ENCODE measurements at regions not wholly inside any gene's neighbourhood (a gene's known extent, or its start where the extent isn't known, plus 50 kb on each side); places are given as distances from the start of the nearest gene placed in this dataset.

DNA sequence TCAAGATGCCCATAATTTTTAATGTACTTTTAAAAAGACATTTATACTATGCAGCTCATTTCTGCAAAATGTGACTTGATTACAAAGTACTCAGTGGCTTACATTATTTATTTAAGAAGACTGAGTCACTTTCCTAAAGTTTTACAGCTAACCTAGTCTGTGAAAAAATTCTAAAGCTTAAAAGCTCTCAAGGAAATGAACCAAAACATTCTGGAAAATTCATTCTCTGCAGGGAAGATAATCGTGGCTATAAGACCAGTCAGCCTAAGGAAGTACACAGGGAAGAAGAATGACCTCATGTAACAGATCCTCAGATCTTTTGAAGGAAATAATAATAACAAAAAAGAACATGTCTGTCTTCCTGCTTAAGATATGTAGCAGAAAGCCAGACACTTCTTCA is 232.1 kb upstream of the STK17B start:
- no peak for DNase-seq

DNA sequence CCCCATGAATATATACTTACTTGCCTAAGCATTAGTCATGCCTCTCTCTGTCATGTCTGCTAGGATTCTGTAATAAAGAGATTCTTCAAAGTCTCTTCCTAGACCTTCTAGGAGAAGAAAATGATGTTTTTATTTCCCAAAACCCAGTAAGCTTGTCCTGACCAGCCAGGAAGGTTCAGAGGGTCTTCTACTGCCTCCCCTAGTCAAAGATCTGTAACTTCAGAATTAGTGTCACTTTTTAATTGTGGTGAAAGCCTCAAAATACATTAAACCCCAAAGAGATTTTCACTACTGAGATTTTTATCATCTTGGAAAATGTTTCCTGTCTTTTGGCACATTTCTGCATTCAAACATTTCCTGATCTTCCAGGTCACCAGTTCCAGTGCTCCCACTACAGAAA is 232.9 kb upstream of the STK17B start:
- DNase-seq, result no peak

DNA sequence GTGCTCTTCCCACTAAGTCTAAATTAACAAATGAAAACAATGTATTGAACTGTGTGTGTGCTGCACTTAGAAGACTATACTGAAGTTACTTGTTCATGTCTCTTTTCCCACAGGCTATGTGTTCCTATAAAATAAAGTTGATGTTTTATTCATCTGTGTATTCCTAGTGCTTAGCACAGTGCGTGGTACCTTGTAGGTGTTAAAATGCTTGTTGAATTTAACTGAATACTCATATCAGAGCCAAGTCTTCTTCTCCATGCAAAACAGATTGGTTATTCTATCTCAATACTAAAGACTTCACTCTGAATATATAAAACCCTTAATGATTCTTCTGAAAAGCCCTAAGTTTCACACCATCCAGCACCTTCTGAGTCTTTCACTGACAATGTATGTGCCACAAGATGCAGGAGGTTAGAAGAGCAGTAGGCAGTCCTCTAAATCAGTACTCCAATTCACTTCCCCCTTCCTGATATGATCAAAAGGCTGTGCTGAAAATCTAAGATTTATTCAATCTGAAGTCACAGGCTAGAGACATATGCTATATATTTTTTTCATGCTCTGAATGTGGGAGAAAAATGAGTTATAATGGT is 231.7 kb upstream of the CCDC150 start:
- no peak for DNase-seq

DNA sequence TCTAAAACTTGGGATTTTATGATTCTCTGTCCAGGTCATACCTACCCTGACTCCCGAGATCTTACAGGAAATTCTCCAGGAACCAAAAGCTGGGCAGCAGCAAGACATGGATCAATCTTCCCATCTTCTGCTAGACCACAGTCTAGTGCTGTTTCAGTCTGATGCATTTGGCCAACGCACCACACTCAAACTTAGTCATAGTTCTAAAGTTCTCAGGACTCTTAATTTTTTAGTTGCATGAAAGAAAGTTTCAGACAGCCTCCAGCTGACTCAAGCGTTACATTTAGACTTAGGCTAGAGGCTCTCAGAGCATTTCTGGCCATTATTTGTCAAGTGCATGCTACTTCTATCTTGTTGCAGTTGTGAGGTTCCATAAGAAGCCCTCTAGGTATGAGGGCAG is 230.1 kb upstream of the CCDC150 start:
- DNase-seq, result no peak

DNA sequence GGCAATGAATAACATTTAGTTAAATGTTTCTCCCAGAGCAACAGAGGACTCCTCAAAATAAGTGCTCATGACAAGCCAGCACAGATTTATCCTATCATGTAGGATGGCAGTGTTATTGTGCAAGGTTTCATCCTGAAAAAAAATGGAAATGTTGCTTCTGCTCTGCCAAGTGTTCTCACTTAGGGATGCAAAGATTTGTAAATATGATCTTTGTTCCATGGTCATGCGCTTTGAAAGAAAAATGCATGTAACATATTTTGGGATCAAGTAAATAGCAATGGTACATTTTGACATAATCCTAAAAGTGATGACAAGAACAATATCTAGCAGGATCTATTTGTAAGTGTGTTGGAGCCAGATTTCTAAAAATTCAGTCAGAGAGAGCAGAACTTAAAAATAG is 229.5 kb upstream of the CCDC150 start:
- no peak for DNase-seq

DNA sequence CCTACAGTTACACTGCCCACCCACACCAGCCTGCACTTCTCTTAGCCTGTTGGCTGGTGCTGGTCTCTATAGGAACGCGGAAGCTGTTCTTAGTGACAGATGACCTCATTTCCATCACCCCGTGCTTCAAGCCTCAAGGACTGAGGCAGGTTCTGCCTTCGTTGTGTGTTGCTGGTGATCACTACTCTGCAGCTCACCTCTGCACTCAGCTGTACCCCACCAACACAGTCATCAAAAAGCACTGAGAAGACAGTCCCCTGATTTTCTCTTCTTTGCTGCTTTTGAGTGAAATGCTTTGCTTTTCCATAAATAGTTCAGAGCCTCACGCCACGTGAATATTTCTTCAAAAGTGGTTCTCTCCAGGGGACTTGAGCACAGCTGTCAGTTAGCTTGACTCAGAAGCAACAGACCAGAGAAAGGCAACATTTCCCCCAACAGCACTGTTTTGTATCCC is 225.7 kb upstream of the CCDC150 start:
- DNase-seq, result no peak

DNA sequence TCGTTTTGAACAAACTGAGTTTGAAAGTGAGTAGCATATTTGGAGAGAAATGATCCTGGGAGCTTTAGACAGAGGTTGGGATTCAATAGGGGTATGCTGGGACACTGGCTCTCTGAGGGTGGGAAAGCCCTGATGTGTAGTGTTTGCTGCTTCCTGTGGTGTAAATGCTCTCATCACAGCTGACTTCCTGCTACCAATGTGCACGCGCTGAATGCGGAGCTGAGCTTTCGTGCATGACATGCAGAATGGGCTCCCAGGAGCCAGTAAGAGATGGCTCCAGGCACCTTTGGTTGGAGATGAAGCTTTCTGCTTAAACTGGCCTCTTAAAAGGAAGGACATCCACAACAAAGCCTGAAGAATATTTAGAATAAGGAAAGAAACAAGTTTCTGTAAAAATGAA is 224.1 kb upstream of the CCDC150 start:
- no peak for DNase-seq

DNA sequence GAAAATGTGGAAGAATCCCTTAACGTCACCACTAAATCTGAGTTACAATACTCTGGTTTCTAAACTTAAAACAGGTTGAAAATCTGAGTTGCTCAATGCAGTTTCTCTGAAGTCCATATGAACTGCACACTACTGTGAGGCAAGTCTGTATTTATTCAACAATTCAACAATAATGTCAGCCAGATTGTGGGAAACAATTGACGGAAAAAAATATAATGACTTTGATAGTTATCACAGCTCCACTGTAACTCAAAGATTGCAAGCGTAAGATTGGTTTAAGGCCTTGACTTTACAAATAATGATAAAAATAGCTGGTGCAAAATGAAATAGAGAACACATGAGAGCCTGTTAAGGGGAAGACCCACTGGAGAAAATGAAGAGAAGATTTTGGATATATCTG is 219.4 kb upstream of the CCDC150 start:
- DNase-seq, result no peak

DNA sequence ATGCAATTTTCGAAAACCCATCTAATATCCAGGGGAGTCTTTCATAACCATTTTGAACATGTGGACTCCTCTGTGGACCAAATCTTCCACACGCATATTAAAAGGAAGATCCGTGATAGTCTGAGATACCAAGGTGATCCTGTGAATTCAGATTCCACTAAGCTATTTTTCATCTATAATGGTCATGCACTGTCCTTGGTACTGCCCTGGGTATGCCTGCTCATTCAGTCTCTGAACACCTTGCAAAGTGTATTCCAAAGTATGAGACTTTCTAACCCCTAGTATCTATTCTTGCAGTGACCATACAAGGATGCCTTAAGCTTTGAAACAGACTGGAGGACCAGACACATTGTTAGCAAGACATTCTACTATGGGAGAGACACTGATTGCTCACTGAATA is 217.6 kb upstream of the CCDC150 start:
- DNase-seq, result no peak

DNA sequence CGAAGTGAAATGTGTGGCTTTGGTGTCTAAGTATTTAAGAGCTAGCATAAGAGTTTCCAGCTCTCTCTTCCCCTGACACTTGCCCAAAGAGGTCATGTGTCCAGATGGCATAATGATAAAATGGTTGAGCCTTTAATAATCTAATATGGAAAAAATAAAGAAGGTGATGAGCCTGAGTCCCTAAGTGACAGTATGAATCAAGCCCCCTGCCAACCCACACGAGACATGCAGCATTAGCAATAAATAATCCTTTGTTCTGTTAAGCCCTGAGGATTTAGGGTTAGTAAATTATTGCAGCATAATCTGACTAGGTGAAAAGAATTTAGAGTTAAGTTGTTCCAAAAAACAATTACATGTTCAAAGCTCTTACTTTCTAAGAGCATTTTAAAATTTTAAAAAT is 217.2 kb upstream of the CCDC150 start:
- no peak for DNase-seq

DNA sequence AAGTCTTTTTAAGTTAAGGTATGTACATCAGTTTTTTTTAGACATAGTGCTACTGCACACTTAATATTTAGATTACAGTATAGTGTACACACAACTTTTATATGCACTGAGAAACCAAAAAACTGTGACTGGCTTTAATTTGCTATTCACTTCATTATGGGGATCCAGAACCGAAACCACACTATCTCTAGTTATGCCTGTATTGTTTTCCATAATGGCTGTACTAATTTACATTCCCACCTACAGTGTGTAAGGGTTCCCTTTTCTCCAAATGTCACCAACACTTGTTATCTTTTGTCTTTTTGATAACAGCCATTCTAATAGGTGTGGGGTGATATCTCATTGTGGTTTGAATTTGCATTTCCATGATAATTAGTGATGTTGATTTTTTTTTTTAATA is 213.4 kb upstream of the CCDC150 start:
- no peak for DNase-seq

DNA sequence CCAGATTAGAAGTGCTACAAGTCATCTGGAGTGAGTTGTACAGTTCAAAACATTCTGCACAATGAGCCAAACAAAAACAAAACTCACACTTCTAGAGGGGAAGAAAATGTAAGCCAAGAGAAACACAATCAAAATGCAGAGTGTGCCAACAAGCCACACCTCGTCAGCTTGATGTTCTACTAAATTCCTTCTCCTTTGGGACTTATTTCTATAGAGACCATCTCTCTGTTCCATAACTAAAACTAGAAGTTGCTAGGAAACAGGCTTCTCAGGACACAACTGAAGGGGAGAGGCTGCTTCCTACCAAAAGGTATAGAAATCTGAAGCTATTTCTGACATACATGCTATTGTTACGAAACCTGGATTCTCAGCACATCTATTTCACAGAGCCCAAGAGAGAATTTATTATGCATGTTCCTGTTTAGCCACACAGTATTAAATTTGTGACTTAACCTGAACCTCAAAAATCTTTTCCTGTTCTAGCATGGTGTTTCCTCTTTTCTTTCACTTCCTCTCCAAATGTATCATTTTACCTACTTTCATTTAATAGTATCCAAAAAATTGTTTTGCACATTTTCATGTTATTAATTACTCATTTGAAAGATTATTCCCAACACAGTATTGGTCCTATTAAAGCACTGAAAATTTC is 211.4 kb upstream of the CCDC150 start:
- no peak for DNase-seq

DNA sequence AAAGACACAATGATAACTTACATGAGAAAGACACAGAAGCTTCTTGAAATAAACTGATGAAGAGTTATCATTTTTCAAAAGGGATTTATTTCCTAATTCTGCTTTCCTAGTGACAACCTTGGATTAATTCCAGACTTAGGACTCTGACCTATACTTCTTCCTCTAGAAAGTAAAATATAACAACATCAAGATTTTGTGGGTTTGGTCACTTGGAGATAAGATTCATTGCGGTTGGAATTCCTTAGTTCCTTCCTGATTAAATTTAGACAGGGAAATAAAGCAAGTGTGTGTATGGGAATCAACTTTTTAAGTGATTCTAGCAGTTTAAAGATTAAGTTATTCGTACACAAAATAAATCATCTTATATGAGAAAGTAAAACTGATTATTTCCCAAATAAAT is 208.4 kb upstream of the CCDC150 start:
- no peak for DNase-seq

DNA sequence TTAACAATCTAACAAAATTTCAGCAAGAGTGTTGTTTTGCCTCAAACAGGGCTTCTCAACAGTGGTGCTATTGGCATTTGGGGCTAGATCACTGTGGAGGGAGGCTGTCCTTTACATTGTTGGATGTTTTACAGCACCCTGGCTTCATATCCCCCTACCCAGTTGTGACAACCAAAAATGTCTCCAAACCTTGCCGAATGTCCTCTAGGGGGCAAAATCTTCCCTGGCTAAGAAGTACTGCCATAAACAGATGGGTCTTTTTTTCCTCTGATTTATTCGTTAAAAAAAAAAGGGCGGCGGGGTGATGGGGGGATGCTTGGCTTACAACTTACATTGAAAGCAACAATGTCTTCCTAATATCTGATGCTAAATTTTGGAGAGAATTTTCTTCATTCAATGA is 207.6 kb upstream of the CCDC150 start:
- no peak for DNase-seq

DNA sequence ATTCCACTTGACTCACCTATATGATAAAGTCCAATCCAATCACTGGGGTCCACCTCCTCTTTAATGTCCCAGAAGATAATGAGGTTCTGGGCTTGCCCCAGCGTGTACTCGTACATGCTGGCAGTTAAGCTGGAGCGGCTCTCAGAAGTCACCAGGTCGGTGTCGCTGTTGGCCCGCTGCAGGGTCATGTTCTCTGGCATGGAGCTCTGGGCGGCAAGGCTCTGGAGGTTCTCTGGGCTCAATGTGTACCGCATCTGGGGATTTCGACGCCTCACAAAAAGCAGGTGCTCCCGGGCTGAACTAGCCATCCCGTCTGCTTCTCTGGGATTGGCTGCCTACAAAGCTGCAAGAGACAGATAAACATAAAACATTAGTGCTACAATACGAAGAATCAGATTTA is 206.4 kb upstream of the CCDC150 start:
- no peak for DNase-seq

DNA sequence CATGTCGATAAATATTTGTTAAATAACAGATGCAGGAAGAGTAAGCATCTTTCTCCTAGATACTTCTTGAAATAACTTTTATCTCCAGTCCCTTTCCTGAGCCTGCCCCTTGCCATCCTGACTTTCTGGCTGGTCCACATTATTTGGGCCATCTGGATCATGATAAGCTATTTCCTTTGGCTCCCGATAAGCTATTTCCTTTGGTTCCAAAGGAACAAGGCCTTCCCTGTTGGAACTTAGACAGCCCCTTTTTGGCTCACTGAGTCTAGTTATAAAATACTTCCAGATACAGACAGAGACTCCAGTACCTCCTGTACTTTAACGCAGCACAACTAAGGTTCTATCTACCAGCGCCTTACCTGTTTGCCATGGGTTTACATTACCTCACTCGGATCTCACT is 205.3 kb upstream of the CCDC150 start:
- DNase-seq, result no peak

DNA sequence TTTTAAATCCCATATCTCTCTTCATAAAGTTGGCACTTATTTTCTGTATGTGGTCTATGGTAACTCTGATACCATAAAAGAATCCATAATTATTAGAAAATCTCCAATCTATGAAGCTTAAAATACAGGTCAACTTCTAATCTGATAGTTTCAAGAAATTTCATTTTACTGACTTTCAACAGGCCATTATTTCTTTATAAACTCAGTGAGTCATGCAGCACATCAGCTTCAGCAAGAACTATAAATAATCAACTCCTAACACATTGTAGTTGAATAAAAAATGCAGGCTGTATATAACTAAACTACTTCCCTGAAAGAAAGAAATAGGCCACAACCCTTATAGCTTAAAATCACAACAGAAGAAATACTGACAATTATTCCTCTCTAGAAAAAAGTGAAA is 204.3 kb upstream of the CCDC150 start:
- DNase-seq, result no peak

DNA sequence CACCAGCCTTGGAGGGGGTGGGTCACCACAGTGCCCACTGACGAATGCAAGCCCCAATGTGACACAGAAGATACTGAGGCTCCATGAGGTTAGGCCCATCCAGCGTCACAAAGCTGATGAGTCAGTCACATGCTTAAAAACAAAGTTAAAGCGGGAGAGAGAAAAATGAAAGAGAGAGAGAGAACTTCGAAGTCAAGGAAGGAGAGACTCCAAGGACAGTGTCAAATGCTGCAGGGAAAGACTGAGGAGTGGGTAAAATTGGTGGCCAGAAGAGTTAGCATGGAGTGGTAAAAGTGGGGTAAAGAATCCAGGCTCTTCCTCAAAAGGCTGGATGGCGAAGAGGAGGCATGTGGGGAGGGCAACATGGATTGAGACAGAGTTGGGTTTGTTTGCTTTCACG is 201.9 kb upstream of the CCDC150 start:
- no peak for DNase-seq

DNA sequence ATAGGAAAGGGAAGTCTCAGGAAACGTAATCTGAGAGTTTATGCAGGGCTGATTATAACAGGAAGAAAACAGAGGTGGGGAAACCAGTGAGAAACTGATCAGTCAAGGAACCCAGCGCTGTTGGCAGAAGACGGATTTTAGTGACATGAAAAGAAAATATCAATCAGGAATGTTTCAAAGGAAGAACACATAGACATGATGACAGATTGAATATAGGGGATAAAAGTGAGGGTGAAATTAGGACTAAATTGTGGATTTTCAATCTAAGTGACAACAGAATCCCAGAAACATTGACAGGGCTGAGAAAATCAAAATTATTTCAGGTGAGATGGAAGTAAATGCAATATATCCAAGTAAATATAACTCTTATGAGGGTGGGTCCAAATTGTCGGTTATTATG is 199.8 kb upstream of the CCDC150 start:
- no peak for DNase-seq

DNA sequence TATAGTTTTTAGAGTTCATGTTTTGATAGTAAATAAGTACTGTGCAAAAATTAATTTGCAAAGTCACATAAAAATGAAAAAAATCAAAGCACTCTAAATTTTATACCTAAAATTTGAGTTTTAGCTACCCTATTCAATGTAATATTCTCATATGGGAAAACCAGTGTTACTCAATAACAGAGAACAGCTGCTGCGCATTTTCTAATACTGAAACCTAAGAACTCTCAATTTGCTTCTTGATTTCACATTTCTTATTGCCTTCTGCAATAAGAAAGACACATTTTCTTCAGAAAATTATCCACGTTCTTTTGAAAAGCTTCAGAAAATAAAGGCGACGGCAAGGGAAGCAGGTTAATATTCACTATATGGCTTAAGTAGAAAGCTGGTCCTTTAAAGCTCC is 199.1 kb upstream of the CCDC150 start:
- DNase-seq, result no peak

DNA sequence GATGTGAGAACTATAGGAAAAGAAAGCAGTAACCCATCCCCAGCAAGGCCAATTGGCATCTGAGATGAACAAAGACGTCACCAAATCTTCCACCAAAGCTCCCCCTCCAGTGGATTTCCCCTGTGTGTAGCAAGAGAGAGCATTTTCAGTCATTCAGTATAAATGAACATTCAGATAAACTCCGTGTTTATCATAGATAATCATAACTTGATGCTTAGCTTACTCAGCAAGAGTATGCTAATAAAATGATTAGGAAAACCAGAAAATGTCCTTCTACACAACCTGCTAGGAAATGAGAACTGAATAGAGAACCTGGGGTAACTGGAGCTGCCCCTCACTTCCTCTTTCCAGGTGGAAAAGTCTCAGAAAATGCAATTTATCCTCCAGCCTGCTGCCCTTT is 198.0 kb upstream of the CCDC150 start:
- no peak for DNase-seq

DNA sequence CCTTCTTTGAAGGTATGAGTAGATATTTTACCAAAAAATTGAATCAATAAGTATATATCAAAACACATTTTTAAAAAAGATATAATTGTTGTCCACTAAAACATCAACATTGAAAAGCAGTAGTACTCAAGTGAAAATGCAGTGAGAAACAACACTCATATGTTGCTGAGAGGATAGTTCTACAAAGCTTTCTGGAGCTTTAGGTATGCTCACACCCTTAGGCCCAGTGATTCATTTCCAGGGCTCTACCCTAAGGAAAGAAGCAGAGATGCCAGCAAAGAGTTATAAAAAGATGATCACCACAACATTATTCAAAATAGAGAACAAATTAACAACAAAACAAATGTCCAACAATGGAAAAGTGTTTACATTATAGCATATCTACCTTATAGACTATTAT is 197.3 kb upstream of the CCDC150 start:
- no peak for DNase-seq

DNA sequence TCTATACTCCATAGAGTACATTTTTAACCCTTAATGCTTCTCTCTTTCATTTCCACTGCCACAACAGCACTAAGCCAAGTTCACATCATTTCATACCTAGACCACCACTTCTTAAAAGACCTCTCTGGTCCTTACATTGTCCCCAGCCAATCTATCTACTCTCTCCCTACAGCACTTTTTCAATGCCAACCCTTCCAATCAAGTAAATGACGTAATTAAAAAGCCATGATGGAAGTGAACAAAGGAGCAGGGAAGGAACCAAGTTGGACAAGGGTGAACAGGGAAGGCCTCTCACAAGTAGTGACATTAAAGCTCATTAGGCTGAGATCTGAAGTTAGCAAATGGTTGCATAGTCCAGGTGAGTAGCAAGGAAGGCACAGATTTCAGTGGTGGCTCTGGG is 195.1 kb upstream of the CCDC150 start:
- DNase-seq, result no peak

DNA sequence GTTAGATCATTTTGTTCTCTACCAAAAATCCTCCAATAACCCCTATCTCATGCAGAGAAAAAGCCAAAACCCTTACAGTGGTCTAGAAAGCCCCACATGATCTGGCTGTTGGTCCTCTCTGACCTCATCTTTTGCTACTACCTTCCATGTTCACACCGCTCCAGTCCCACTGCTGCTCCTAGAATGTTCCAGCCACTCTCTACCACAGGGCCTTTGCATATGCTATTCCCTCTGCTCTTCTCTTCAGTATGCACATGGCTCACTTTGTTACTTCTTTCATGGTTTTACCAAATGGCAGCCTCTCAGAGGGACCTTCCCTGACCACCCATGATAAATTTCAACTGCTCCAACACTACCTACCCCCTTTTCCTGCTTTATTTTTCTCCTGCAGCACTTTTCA is 193.5 kb upstream of the CCDC150 start:
- no peak for DNase-seq

DNA sequence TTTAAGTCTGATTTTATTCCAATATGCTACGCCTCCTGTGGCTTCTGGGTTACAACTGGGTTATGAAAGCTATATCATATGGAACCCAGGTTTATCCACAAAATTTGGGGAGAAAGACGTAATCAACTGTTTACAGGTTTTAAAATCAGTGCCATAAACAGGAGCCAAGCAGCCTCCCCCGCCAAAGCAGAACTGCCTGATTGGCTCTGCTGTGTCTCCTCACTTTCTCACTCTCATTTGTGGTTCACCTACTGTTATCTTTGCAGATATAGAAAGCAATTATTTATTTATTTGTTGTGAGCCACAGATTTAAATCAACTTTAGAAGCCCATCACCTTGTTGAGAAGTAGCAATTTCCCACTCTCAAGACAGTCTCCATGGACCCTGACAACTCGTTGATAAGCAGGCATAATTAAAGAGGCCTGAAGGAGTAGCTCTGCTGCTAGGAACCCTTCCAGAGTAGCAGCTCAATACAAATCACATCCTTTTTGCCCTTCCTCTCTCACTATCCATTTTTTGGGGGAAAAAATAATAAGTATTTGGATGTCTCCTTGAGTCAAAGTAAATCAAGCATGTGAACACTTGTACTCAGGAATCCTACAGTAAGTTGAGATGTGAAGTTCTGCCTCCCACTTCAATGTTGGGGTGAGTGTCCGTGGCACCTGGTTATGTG is 191.0 kb upstream of the CCDC150 start:
- DNase-seq, result no peak

Measured in activated CD4-positive, CD25-positive, alpha-beta regulatory T cell (primary cell).